ENCODE measurements at regions not wholly inside any gene's neighbourhood (a gene's known extent, or its start where the extent isn't known, plus 50 kb on each side); places are given as distances from the start of the nearest gene placed in this dataset.

DNA sequence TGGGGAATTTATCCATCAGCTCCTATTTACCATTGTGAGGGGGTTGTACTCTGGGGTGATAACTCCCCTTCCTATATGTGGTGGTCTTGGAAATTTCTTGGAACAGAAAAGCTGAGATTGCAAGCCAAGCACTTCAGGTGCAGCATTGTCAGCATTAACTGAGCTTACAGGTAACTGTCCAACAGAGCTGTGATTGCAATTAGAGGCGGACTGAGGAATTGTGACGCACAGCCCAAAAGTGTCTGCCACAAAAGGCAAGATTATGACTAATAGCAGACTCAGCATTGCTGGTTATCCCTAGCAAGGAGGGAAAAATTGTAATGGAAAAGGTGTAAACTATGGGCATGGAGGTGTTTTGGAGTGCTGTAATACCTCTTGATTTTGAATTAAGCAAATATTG is 126.1 kb upstream of the AGR3 start:
- peak in 1 of 2 donors; percentile 59 for DNase-seq (ENCODE audit: low read depth in 2 of 2)
- Histone ChIP-seq H3K4me3 (replicated peaks in 1 of 4; ENCODE audit: control extremely low read depth in 1 of 4, insufficient read depth in 1 of 4, low read depth in 3 of 4, low read length in 4 of 4) (no peak overlapping the region), H3K4me2 (ENCODE audit: extremely low read depth, insufficient read depth, low read length) (no peak overlapping the region), H3K27ac (ENCODE audit: insufficient read depth, low read length) (no peak overlapping the region), H3K27me3 (ENCODE audit: control insufficient read depth, insufficient read depth, low read length) (no peaks in the 10 kb centered on the region), H3K36me3 (ENCODE audit: control insufficient read depth, insufficient read depth, low read length) (no peaks in the 10 kb centered on the region), H2AFZ (ENCODE audit: low read length) (no peak overlapping the region), H3K9me3 (ENCODE audit: control insufficient read depth, insufficient read depth, low read depth, low read length) (no peaks in the 10 kb centered on the region), H3K79me2 (ENCODE audit: control insufficient read depth, insufficient read depth, low read length) (no peaks in the 10 kb centered on the region), H3K9ac (ENCODE audit: insufficient read depth, low read length) (no peak overlapping the region), H3K4me1 (ENCODE audit: control insufficient read depth, extremely low read depth, insufficient read depth, low read length) (no peaks in the 10 kb centered on the region), H4K20me1 (ENCODE audit: control insufficient read depth, extremely low read depth, insufficient read depth, low read length) (no peaks in the 10 kb centered on the region)
- TF ChIP-seq, protein P1, sequence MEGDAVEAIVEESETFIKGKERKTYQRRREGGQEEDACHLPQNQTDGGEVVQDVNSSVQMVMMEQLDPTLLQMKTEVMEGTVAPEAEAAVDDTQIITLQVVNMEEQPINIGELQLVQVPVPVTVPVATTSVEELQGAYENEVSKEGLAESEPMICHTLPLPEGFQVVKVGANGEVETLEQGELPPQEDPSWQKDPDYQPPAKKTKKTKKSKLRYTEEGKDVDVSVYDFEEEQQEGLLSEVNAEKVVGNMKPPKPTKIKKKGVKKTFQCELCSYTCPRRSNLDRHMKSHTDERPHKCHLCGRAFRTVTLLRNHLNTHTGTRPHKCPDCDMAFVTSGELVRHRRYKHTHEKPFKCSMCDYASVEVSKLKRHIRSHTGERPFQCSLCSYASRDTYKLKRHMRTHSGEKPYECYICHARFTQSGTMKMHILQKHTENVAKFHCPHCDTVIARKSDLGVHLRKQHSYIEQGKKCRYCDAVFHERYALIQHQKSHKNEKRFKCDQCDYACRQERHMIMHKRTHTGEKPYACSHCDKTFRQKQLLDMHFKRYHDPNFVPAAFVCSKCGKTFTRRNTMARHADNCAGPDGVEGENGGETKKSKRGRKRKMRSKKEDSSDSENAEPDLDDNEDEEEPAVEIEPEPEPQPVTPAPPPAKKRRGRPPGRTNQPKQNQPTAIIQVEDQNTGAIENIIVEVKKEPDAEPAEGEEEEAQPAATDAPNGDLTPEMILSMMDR (conservative IDR thresholded peaks at IDR 0.05 in 1 of 2, IDR thresholded peaks at IDR 0.05 in 1 of 2; ENCODE audit: low read depth in 1 of 2, low read length in 2 of 2): no peak
- no peak for TF ChIP-seq EZH2 (IDR thresholded peaks at IDR 0.05; ENCODE audit: low read length, missing control alignments)

DNA sequence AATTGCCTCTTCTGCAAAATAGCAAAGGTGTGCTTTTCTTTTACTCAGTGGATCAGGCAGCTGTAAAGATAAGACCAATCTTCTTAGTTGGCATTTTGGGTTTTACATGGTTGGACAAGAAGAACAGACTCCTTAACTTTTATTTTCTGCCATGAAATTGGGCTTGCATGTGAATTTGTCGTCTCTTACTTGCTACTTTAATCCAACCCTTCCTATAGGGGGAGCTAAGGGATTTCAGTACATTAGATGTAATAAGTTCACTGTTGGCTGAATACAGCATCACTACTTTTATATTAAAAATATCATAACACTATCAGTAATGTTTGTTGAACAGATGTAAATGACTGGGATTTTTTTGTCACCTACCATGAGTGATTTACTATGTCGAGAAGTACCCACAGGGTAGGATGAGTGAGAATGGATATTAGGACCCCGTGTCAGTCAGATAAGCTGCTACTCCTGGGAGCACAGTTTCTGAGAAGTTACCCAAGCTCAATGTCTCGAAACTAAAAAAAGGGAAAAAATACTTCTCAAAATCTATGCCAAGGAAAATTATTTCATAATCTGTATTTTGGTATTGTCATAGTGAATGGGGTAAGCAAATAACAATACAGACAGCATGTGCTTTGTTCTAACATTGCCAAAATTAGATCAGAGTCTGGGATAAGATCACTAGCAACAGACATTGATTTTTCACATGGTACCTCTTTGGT is 127.4 kb upstream of the AGR3 start:
- DNase-seq (ENCODE audit: low read depth in 2 of 2): peak; percentile 20 to 62
- H3K4me1 ChIP-seq (ENCODE audit: control insufficient read depth, extremely low read depth, insufficient read depth, low read length): no peaks in the 10 kb centered on the region
- H3K36me3 ChIP-seq (ENCODE audit: control insufficient read depth, insufficient read depth, low read length): no peaks in the 10 kb centered on the region
- TF ChIP-seq, protein P1 (conservative IDR thresholded peaks at IDR 0.05 in 1 of 2, IDR thresholded peaks at IDR 0.05 in 1 of 2; ENCODE audit: low read depth in 1 of 2, low read length in 2 of 2): peak; percentile 31 to 37
- TF ChIP-seq EZH2 (IDR thresholded peaks at IDR 0.05; ENCODE audit: low read length, missing control alignments): no peak
- no peaks in the 10 kb centered on the region for H3K79me2 ChIP-seq (ENCODE audit: control insufficient read depth, insufficient read depth, low read length)
- no peak overlapping the region for H3K27ac ChIP-seq (ENCODE audit: insufficient read depth, low read length)
- no peaks in the 10 kb centered on the region for H3K27me3 ChIP-seq (ENCODE audit: control insufficient read depth, insufficient read depth, low read length)
- H3K9ac ChIP-seq (ENCODE audit: insufficient read depth, low read length): no peak overlapping the region
- no peak overlapping the region for H3K4me3 ChIP-seq (replicated peaks in 1 of 4; ENCODE audit: control extremely low read depth in 1 of 4, insufficient read depth in 1 of 4, low read depth in 3 of 4, low read length in 4 of 4)
- H2AFZ ChIP-seq (ENCODE audit: low read length): no peak overlapping the region
- no peaks in the 10 kb centered on the region for H3K9me3 ChIP-seq (ENCODE audit: control insufficient read depth, insufficient read depth, low read depth, low read length)
- H3K4me2 ChIP-seq (ENCODE audit: extremely low read depth, insufficient read depth, low read length): no peak overlapping the region
- H4K20me1 ChIP-seq (ENCODE audit: control insufficient read depth, extremely low read depth, insufficient read depth, low read length): no peaks in the 10 kb centered on the region

DNA sequence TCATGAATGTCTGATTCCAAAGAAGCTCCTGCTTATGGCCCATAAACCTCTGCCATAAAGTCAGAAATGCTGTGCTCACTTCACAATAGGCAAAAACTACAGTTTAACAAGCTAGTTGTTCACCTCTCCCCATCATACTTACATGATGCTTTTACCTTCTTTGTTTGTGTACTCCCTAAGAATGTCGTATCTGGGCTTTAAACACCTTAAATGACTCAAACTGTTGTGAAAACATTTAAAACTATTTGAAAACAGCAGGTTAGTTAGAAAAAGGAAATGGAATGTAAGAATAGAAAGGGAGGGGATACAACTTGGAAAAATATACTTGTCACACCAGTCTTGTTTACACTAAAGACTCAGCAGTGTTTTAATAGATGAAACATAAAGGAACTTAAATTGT is 128.2 kb upstream of the AGR3 start:
- Histone ChIP-seq H3K4me1 (ENCODE audit: control insufficient read depth, extremely low read depth, insufficient read depth, low read length) (no peaks in the 10 kb centered on the region), H3K4me2 (ENCODE audit: extremely low read depth, insufficient read depth, low read length) (no peak overlapping the region), H3K36me3 (ENCODE audit: control insufficient read depth, insufficient read depth, low read length) (no peaks in the 10 kb centered on the region), H3K27ac (ENCODE audit: insufficient read depth, low read length) (no peak overlapping the region), H3K27me3 (ENCODE audit: control insufficient read depth, insufficient read depth, low read length) (no peaks in the 10 kb centered on the region), H3K9me3 (ENCODE audit: control insufficient read depth, insufficient read depth, low read depth, low read length) (no peaks in the 10 kb centered on the region), H4K20me1 (ENCODE audit: control insufficient read depth, extremely low read depth, insufficient read depth, low read length) (no peaks in the 10 kb centered on the region), H3K4me3 (replicated peaks in 1 of 4; ENCODE audit: control extremely low read depth in 1 of 4, insufficient read depth in 1 of 4, low read depth in 3 of 4, low read length in 4 of 4) (no peak overlapping the region), H3K9ac (ENCODE audit: insufficient read depth, low read length) (no peak overlapping the region), H2AFZ (ENCODE audit: low read length) (no peak overlapping the region), H3K79me2 (ENCODE audit: control insufficient read depth, insufficient read depth, low read length) (no peaks in the 10 kb centered on the region)
- TF ChIP-seq EZH2 (IDR thresholded peaks at IDR 0.05; ENCODE audit: low read length, missing control alignments): no peak
- TF ChIP-seq, protein P1 (conservative IDR thresholded peaks at IDR 0.05 in 1 of 2, IDR thresholded peaks at IDR 0.05 in 1 of 2; ENCODE audit: low read depth in 1 of 2, low read length in 2 of 2): no peak
- no peak for DNase-seq (ENCODE audit: low read depth in 2 of 2)

All from fibroblast of lung (primary cell).